ENCODE measurements at regions not wholly inside any gene's neighbourhood (a gene's known extent, or its start where the extent isn't known, plus 50 kb on each side); places are given as distances from the start of the nearest gene placed in this dataset.
A peak's percentile ranks its signal among the peaks of the same experiment; 100 is the strongest.
"Not testable (repeated sequence)": the region's sequence is repeated elsewhere in the genome, so short reads cannot be mapped to it uniquely, and the experiment has no call there.

DNA sequence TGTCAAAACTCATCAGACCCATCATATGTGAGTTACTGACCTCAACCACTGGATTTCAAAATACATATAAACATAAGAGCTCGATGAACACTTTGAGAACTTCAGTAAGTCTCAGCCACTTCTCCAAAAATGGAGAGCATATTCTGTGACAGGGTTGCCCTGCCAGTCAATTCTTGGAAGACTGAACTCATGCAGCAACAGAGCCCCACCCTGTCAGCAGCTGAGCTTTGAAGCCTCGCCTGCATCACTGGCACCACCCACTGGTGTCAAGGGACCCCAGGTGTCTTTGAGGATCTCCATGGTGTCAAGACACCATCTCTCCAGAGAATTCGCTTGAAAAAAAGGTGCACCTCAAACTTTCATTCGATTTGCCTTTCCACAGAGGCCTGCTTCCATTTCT lies 420.1 kb downstream of the SPATA31A1 start:
- not testable (repeated sequence) for H3K4me3 ChIP-seq (ENCODE audit: low read length); DNase-seq (ENCODE audit: low read depth)

DNA sequence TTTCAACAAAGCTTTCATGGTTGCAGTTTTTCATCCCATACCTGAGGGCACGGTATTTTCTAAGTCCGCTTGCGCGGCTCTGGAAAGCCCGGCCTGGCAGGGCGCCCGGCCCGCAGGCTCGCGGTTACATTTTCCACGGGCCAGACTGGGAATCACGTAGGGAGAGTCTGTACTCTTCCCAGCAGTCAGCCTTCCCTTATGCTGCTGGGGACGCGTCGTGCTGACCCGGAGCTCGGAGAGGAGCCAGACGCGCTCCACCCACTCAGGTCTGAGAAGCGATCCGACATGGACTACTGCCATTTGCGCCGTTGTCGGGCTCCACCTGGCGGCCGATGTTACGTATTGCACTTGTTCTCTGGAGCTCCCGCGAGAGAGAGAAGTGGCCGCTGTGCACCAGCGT lies 435.9 kb downstream of the SPATA31A1 start:
- not testable (repeated sequence) for DNase-seq (ENCODE audit: low read depth)
- peak overlapping the region; percentile 41 for H3K4me3 ChIP-seq (ENCODE audit: low read length)

DNA sequence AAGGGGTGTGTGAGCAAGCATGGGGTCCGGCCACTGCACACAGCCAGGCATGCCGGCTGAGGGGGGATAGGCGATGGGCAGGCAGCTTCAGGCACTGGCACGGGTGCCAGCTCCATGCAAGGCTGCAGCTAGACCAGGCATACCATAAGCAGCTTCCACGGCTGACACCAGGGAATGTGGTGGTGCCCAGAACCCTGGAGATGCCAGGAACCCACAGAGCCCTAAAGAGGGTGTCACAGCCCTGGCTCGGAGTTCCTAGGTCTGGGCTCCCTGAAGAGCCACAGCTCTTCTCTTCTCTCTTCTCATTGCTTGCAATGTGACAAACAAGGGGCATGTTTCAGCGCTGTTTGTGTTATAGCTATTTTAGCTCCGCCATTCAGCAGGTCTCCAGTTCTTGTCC lies 442.5 kb downstream of the SPATA31A1 start:
- DNase-seq (ENCODE audit: low read depth); H3K4me3 ChIP-seq (ENCODE audit: low read length): not testable (repeated sequence)

DNA sequence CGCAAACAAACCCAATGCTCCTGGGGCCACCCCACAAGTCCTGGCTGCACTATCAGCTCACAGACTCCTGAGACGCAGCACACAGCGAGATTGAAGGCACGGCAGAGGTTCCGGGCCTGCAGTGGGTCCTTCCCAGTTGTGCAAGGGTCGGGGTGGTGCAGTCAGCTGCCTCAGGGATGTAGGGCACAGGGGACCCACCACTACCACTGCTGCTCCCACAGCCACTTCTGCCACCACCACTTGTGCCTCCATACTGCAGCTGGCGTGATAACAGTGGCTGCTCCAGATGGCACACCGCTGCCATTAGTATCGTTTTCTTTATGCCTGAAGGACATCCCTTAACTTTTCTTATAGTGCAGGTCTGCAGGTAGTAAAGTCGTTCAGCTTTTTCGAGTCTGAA lies 443.8 kb downstream of the SPATA31A1 start:
- DNase-seq (ENCODE audit: low read depth); H3K4me3 ChIP-seq (ENCODE audit: low read length): not testable (repeated sequence)

DNA sequence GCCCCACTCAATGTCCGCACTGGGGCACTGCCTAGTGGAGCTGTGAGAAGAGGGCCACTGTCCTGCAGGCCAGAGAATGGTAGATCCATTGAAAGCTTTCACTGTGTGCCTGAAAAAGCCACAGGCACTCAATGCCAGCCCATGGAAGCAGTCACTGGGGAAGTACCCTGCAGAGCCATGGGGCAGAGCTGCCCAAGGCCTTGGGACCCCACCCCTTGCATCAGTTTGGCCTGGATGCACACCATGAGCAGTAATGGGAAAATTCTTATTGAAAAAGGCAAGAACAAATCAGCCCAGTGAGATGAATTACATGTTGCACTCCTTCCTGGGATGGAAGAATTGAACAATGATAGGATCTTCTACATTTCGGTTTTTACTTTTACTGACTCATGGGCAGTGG lies 447.1 kb downstream of the SPATA31A1 start:
- H3K4me3 ChIP-seq (ENCODE audit: low read length); DNase-seq (ENCODE audit: low read depth): not testable (repeated sequence)

DNA sequence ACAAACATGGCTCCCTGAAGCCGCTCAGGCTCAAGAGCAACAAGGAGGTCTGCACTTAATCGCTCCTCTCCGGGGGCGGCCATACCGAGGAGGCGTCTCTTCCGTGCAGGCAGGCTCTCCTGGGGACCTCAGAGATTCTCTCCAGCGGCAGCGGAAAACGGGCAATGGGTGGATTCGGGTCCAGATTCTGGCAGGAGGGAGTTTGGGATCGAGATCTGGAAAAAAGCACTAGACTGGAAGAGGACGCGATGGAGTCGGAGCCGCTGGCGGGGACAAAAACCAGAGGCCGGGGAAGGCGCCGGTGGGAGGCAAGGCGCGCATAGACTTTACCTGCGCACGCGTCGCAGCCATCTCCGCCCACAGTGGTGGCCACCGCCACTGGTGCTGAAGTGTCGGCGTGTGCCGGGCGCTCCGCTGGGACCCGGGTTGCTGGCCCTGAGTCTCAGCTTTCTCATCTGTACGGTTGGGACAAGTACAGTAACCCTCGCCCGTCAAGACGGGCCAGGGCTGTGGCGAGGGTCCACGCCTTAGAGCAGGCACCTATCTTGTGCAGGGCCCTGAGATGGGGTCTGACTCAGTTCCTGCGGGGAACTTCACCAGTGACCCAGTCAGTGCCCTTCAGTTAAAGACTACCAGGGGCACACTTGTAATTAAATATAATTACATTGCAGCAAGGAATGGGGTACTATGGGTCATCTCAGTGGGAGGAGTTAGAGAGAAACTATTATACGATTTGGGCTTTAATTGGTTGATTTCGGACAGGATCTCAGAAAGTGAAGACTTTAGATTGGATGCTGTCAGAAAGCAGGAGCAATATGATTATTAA lies 454.1 kb downstream of the SPATA31A1 start:
- peak overlapping the region; percentile 44 for H3K4me3 ChIP-seq (ENCODE audit: low read length)
- DNase-seq (ENCODE audit: low read depth) = peak; percentile 32

DNA sequence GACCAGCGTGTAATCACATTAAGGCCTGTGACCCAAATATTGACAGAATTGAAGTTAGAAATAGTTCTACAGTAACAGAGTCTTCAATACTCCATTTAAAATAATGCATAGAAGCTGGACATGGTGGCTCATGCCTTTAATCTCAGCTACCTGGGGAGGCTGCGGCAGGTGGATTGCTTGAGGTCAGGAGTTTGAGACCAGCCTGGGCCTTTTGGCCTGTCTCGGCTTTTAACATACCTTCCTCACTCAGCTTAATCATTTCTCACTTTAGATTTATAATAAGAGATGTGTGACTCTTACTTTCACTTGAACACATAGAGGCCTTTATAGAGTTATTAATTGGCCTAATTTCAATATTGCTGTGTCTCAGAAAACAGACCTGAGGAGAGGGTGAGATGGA lies 454.9 kb downstream of the SPATA31A1 start:
- H3K4me3 ChIP-seq (ENCODE audit: low read length); DNase-seq (ENCODE audit: low read depth): not testable (repeated sequence)

DNA sequence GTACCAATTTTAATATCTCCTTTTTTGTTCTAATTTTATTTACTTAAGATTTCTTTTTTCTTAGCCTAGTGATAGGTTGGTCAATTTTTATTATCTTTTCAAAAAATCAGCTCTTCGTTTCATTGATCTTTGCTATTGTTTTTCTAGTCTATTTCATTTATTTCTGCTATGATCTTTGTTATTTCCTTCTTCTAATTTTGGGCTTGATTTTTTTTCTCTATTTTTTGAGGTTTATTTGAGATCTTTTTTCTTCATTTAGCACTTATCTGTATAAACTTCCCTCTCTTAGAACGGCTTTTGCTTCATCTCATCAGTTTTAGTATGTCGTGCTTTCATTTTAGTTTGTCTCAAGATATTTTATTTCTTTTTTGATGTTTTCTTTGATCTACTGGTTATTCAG lies 456.1 kb downstream of the SPATA31A1 start:
- not testable (repeated sequence) for H3K4me3 ChIP-seq (ENCODE audit: low read length); DNase-seq (ENCODE audit: low read depth)

DNA sequence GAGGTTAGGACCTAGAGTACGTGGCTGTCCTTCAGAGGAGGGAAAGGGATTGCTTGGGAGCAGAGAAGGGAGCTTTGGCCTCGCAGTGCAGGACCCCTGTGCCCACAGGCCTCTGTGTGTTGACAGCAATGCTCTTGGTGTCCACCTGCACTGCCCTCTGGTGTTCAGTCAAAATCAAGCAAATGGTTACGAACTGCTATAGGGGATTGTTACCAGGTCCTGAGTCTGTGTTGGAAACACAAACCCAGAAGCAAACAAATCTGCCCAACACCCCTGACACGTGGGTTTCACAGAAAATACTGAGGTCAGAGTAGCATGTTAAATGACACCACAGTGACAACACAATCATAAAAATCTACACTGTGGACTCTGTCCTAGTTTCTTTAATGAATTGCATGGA lies 473.0 kb downstream of the SPATA31A1 start:
- TF ChIP-seq, protein P1, sequence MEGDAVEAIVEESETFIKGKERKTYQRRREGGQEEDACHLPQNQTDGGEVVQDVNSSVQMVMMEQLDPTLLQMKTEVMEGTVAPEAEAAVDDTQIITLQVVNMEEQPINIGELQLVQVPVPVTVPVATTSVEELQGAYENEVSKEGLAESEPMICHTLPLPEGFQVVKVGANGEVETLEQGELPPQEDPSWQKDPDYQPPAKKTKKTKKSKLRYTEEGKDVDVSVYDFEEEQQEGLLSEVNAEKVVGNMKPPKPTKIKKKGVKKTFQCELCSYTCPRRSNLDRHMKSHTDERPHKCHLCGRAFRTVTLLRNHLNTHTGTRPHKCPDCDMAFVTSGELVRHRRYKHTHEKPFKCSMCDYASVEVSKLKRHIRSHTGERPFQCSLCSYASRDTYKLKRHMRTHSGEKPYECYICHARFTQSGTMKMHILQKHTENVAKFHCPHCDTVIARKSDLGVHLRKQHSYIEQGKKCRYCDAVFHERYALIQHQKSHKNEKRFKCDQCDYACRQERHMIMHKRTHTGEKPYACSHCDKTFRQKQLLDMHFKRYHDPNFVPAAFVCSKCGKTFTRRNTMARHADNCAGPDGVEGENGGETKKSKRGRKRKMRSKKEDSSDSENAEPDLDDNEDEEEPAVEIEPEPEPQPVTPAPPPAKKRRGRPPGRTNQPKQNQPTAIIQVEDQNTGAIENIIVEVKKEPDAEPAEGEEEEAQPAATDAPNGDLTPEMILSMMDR (conservative IDR thresholded peaks at IDR 0.05; ENCODE audit: low read depth, low read length) = peak; percentile 25
- H3K4me3 ChIP-seq (ENCODE audit: low read length); DNase-seq (ENCODE audit: low read depth): not testable (repeated sequence)

All from retinal pigment epithelial cell (primary cell).